ENCODE measurements at regions not wholly inside any gene's neighbourhood (a gene's known extent, or its start where the extent isn't known, plus 50 kb on each side); places are given as distances from the start of the nearest gene placed in this dataset.

DNA sequence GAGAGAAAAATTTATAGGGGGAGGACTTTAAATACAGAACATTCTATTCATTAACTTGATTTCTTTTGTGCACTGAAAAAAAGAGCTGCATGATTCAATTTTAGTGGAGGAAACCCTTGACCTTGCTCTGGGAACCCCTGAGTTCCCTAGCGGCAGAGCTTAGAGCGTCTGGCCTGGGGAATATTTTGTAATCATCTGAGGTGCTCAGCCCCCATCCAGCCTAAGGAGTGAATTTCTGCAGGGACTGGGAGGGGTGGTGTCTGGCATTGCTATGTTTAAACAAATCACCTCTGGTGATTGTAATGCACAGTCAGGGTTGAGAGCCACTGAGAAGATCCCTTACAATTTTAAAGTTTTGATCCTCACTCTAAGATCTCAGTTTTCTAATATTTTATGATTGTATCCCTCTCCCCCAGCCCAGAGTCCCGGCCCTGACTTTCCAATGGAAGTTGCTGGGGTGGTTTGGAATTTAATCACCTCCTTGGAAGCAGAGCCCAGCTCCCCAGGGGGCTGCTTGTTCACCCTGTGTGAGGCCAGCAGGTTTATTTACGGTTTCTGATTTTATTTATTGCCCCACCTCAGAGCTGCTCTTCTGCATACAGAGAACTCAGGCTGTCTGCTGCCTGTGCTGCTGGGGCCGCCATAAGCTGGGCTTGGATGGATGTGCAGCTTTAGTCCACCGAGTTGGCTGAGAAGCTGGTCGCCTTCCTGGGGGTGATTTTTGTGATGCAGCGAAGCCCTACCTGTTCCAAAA, 263.1 kb downstream of the LRFN2 start:
- Mint-ChIP-seq H3K4me1 (ENCODE audit: low read depth) (no peaks in the 10 kb centered on the region), H3K27me3 (ENCODE audit: low read depth) (peaks cover 22% of the 10 kb centered on the region), H3K36me3 (ENCODE audit: insufficient read depth) (no peaks in the 10 kb centered on the region), H3K9me3 (no peaks in the 10 kb centered on the region), H3K4me3 (no peak overlapping the region)
- DNase-seq (no peak), ATAC-seq (no peak)

GRCh38 chr6:40322336-40322735, 264.8 kb downstream of the LRFN2 start:
- H3K27me3 Mint-ChIP-seq (ENCODE audit: low read depth) = peaks cover 14% of the 10 kb centered on the region
- ATAC-seq (no peak), DNase-seq (no peak)
- no peaks in the 10 kb centered on the region for H3K4me1 Mint-ChIP-seq (ENCODE audit: low read depth)
- no peak overlapping the region for H3K4me3 Mint-ChIP-seq
- no peaks in the 10 kb centered on the region for H3K9me3 Mint-ChIP-seq
- H3K36me3 Mint-ChIP-seq (ENCODE audit: insufficient read depth) = no peaks in the 10 kb centered on the region

- DNase-seq (no peak), ATAC-seq (no peak)
- no peaks in the 10 kb centered on the region for H3K4me1 Mint-ChIP-seq (ENCODE audit: low read depth)
- H3K27me3 Mint-ChIP-seq (ENCODE audit: low read depth) = peaks cover 14% of the 10 kb centered on the region
- no peaks in the 10 kb centered on the region for H3K9me3 Mint-ChIP-seq
- no peaks in the 10 kb centered on the region for H3K36me3 Mint-ChIP-seq (ENCODE audit: insufficient read depth)
- H3K4me3 Mint-ChIP-seq = no peak overlapping the region
Observed at GRCh38 chr6:40321616-40322015, 265.5 kb downstream of the LRFN2 start.

GRCh38 chr6:40320947-40321346, 266.2 kb downstream of the LRFN2 start:
- peaks cover 14% of the 10 kb centered on the region for H3K27me3 Mint-ChIP-seq (ENCODE audit: low read depth)
- no peaks in the 10 kb centered on the region for H3K4me1 Mint-ChIP-seq (ENCODE audit: low read depth)
- no peaks in the 10 kb centered on the region for H3K9me3 Mint-ChIP-seq
- no peaks in the 10 kb centered on the region for H3K36me3 Mint-ChIP-seq (ENCODE audit: insufficient read depth)
- DNase-seq (no peak), ATAC-seq (no peak)
- no peak overlapping the region for H3K4me3 Mint-ChIP-seq

DNA sequence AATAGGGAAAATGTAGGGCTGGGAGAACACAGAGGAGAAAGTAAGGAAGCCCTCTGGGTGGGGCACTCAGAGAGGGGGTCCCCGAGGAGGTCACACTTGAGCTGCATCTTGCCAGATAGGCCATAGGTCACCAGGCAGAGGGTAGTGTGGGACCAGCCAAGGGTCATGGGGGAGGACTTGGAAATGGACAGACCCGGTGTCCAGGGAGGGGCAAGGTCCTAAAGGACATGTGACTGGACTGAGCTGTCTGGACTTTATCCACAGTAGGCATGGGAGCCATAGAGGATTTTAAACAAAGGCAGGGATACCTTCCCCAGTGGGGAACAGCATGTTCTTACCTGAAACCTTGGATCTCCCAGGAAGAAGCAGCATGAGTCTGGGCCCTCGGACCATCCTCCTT, 266.7 kb downstream of the LRFN2 start:
- Mint-ChIP-seq H3K4me3 (no peak overlapping the region), H3K9me3 (no peaks in the 10 kb centered on the region), H3K4me1 (ENCODE audit: low read depth) (no peaks in the 10 kb centered on the region), H3K27me3 (ENCODE audit: low read depth) (peaks cover 14% of the 10 kb centered on the region), H3K36me3 (ENCODE audit: insufficient read depth) (no peaks in the 10 kb centered on the region)
- DNase-seq (no peak), ATAC-seq (no peak)

- Mint-ChIP-seq H3K4me1 (ENCODE audit: low read depth) (no peaks in the 10 kb centered on the region), H3K4me3 (no peak overlapping the region), H3K27me3 (ENCODE audit: low read depth) (peaks cover 17% of the 10 kb centered on the region), H3K36me3 (ENCODE audit: insufficient read depth) (no peaks in the 10 kb centered on the region), H3K9me3 (no peaks in the 10 kb centered on the region)
- ATAC-seq (no peak), DNase-seq (no peak)
Observed at GRCh38 chr6:40319124-40319523, 268.0 kb downstream of the LRFN2 start.

DNA sequence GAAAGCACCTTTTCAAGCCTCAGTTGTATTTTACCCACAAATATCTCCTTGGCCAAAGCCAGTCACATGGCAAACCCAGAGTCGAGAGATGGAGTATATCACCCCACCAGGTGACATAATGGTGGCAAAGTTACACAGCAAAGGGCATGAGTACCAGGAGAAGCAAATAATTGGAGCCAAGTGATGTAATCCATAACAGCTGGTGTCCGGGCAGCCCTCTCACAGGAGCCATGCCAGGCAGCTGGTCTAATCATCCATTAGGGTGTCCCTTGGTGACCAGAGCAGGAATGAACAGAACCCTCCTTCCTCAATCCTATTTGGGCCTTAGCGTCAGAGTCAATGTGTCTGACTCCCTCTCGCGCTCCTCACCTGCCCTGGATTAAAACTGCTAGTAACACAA, 272.1 kb downstream of the LRFN2 start:
- H3K4me1 Mint-ChIP-seq (ENCODE audit: low read depth) = no peaks in the 10 kb centered on the region
- H3K9me3 Mint-ChIP-seq = no peaks in the 10 kb centered on the region
- no peaks in the 10 kb centered on the region for H3K36me3 Mint-ChIP-seq (ENCODE audit: insufficient read depth)
- H3K4me3 Mint-ChIP-seq = no peak overlapping the region
- peaks cover 13% of the 10 kb centered on the region for H3K27me3 Mint-ChIP-seq (ENCODE audit: low read depth)
- ATAC-seq = no peak
- no peak for DNase-seq

- H3K36me3 Mint-ChIP-seq (ENCODE audit: insufficient read depth) = no peaks in the 10 kb centered on the region
- no peaks in the 10 kb centered on the region for H3K4me1 Mint-ChIP-seq (ENCODE audit: low read depth)
- H3K4me3 Mint-ChIP-seq = no peak overlapping the region
- no peaks in the 10 kb centered on the region for H3K9me3 Mint-ChIP-seq
- DNase-seq (no peak), ATAC-seq (no peak)
- H3K27me3 Mint-ChIP-seq (ENCODE audit: low read depth) = peaks cover 16% of the 10 kb centered on the region
Observed at GRCh38 chr6:40313582-40313981, 273.6 kb downstream of the LRFN2 start.

GRCh38 chr6:40312213-40313015, 274.8 kb downstream of the LRFN2 start:
- Mint-ChIP-seq H3K4me1 (ENCODE audit: low read depth) (no peaks in the 10 kb centered on the region), H3K36me3 (ENCODE audit: insufficient read depth) (no peaks in the 10 kb centered on the region), H3K9me3 (no peaks in the 10 kb centered on the region), H3K4me3 (no peak overlapping the region), H3K27me3 (ENCODE audit: low read depth) (peaks cover 24% of the 10 kb centered on the region)
- DNase-seq (no peak), ATAC-seq (no peak)

DNA sequence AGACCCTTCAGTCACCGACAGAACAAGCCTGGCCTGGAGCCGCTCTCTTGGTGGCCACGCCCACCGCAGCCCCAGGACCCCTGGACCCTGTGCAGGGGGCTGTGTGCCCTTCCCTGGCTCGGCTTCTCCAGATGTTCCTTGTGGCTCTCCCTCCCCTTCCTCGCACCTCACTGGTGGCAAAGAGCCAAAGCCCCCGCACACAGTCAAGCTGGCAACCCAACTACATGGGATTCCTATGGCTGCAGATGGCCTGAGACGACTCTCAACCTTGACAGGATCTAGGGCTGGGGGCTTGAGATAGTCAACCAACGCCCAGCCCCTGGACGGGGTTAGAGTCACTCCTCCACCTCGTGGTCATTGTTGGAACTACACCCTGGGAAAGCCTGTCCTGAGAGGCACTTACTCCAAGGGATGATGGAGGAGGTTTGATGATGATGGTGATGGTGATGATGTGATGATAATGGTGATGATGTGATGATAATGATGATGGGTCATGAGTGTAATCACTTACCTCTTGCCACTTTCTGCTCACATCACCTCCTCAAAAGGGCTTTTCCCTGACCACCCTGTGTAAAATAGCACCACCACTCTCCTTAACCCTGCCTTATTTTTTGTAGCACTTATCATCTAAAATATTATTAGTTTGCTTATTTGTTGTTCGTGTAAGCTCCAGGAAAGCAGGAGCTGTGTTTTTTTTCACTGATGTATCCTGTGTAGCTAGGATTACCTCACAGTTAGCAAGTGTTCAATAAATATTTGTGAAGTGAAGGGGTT, 278.4 kb downstream of the LRFN2 start:
- Mint-ChIP-seq H3K36me3 (ENCODE audit: insufficient read depth) (no peaks in the 10 kb centered on the region), H3K4me3 (no peak overlapping the region), H3K4me1 (ENCODE audit: low read depth) (no peaks in the 10 kb centered on the region), H3K27me3 (ENCODE audit: low read depth) (peaks cover 28% of the 10 kb centered on the region), H3K9me3 (peaks cover 8% of the 10 kb centered on the region)
- DNase-seq = peak; percentile 35
- ATAC-seq = no peak

GRCh38 chr6:40307712-40308111, 279.5 kb downstream of the LRFN2 start:
- no peaks in the 10 kb centered on the region for H3K36me3 Mint-ChIP-seq (ENCODE audit: insufficient read depth)
- peaks cover 8% of the 10 kb centered on the region for H3K9me3 Mint-ChIP-seq
- no peak overlapping the region for H3K4me3 Mint-ChIP-seq
- ATAC-seq = no peak
- no peaks in the 10 kb centered on the region for H3K4me1 Mint-ChIP-seq (ENCODE audit: low read depth)
- H3K27me3 Mint-ChIP-seq (ENCODE audit: low read depth) = peaks cover 28% of the 10 kb centered on the region
- no peak for DNase-seq

DNA sequence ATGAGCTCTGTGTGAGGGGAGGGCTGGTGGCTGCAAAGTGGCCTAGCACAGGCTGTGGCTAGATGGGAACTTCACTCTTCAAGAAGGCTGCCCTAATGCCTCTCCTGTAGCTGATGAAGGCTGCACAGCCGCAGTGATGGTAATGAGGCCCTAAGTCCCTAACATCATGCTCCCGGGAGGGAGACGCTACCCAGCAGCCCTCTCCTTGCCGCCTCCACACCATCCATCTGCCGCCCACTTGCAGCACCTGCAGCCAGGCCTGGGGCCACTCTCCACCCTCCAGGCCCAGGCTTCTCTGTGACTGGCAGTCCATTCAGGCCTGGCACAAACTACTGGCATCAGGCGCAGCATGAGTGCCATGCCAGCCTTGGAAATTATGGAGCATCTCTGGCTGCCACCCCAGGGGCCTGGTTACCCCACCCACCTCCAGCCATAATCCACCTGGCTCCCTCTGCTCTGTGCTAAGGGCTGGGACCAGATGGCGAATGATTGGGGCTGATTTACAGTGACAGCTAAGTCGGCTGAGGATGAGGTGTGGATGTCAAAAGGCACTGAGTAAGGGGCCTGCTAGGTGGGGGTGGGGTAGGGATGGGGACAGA, 284.2 kb downstream of the LRFN2 start:
- DNase-seq (no peak), ATAC-seq (no peak)
- Mint-ChIP-seq H3K4me1 (ENCODE audit: low read depth) (no peaks in the 10 kb centered on the region), H3K36me3 (ENCODE audit: insufficient read depth) (no peaks in the 10 kb centered on the region), H3K9me3 (peaks cover 8% of the 10 kb centered on the region), H3K4me3 (no peak overlapping the region), H3K27me3 (ENCODE audit: low read depth) (peaks cover 19% of the 10 kb centered on the region)

DNA sequence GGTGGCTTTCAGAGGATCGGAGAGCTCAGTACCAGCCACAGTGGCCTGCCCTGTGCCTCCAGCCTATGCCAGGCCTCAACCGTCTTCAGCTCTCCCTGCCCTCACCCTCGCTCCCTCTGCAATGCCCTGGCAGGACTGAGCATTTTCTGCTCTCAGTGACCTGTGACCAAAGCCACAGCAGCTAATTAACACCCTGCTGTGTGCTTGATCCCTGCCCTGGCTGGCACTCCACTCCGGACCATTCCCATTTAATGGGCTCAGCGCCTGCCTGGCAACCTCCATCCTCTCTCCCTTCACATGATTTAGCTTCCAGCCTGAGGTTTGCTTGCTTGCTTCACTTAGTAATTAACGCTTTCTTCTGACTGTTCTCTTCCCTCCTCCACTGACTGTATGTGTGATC, 287.5 kb downstream of the LRFN2 start:
- no peak for DNase-seq
- H3K27me3 Mint-ChIP-seq (ENCODE audit: low read depth) = peaks cover 7% of the 10 kb centered on the region
- ATAC-seq = no peak
- no peaks in the 10 kb centered on the region for H3K4me1 Mint-ChIP-seq (ENCODE audit: low read depth)
- no peak overlapping the region for H3K4me3 Mint-ChIP-seq
- no peaks in the 10 kb centered on the region for H3K36me3 Mint-ChIP-seq (ENCODE audit: insufficient read depth)
- H3K9me3 Mint-ChIP-seq = peaks cover 3% of the 10 kb centered on the region

DNA sequence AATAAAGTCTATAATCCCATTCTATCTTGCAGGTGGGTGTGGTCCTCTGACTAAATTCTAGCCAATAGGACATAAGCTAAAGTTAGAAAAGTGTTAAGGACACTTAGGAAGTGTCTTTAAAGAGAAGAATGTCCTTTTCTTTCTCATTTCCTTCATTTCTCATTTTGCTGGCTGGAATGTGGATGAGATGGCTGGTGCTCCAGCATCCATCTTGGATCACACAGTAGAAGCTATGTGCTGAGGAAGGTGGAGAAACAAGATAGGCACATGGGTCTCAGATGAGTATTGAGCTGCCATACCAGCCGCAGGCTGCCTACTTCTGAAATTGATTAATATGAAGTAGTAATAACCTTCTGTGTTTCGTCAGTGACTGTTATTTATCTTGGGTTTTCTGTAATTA, 289.0 kb downstream of the LRFN2 start:
- H3K4me1 Mint-ChIP-seq (ENCODE audit: low read depth) = no peaks in the 10 kb centered on the region
- DNase-seq (no peak), ATAC-seq (no peak)
- H3K36me3 Mint-ChIP-seq (ENCODE audit: insufficient read depth) = no peaks in the 10 kb centered on the region
- H3K4me3 Mint-ChIP-seq = no peak overlapping the region
- H3K27me3 Mint-ChIP-seq (ENCODE audit: low read depth) = peaks cover 7% of the 10 kb centered on the region
- H3K9me3 Mint-ChIP-seq = no peaks in the 10 kb centered on the region

Measured in activated T-cell treated with anti-CD3 and anti-CD28 coated beads, Interleukin-2, amount 50 U/mL, for 4 hours (primary cell).